ENCODE measurements at regions not wholly inside any gene's neighbourhood (a gene's known extent, or its start where the extent isn't known, plus 50 kb on each side); places are given as distances from the start of the nearest gene placed in this dataset.
A peak's percentile ranks its signal among the peaks of the same experiment; 100 is the strongest.

DNA sequence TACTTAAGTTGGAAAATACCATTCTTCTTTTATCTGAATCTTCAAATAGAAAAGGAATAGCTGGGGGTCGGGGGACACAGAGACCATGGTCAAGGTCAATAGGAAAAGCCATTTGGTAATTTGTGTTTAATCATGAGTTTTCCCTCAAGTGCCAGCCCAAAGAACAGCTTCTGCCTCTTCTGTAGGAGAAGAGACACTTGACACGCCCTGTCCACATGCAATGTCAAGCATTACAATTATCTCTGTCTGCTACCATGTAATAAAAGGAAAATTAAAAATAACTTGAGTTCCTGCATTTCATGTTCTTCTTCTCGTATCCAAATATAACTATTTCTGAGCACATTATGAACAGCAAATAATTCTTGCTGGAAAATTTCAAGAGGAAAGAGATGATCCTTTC lies 241.7 kb downstream of the IPMK start:
- no peaks in the 10 kb centered on the region for H3K79me2 ChIP-seq
- H4K20me1 ChIP-seq (ENCODE audit: insufficient read depth, poor library complexity, severe bottlenecking) = no peaks in the 10 kb centered on the region
- H3K4me1 ChIP-seq (ENCODE audit: insufficient read depth) = peaks cover 13% of the 10 kb centered on the region
- TF ChIP-seq, protein P1, sequence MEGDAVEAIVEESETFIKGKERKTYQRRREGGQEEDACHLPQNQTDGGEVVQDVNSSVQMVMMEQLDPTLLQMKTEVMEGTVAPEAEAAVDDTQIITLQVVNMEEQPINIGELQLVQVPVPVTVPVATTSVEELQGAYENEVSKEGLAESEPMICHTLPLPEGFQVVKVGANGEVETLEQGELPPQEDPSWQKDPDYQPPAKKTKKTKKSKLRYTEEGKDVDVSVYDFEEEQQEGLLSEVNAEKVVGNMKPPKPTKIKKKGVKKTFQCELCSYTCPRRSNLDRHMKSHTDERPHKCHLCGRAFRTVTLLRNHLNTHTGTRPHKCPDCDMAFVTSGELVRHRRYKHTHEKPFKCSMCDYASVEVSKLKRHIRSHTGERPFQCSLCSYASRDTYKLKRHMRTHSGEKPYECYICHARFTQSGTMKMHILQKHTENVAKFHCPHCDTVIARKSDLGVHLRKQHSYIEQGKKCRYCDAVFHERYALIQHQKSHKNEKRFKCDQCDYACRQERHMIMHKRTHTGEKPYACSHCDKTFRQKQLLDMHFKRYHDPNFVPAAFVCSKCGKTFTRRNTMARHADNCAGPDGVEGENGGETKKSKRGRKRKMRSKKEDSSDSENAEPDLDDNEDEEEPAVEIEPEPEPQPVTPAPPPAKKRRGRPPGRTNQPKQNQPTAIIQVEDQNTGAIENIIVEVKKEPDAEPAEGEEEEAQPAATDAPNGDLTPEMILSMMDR (IDR thresholded peaks at IDR 0.05; ENCODE audit: poor library complexity) = no peak
- no peak for TF ChIP-seq EZH2 (IDR thresholded peaks at IDR 0.05; ENCODE audit: borderline replicate concordance)
- no peak for TF ChIP-seq EZH2phosphoT487 (IDR thresholded peaks at IDR 0.05; ENCODE audit: low read depth, severe bottlenecking, unreplicated experiment)
- DNase-seq (ENCODE audit: low spot score) = no peak
- H3K27ac ChIP-seq = no peak overlapping the region
- H3K9me2 ChIP-seq (replicated peaks; ENCODE audit: insufficient read depth) = no peaks in the 10 kb centered on the region
- no peaks in the 10 kb centered on the region for H3K27me3 ChIP-seq
- no peak overlapping the region for H2AFZ ChIP-seq
- WGBS (ENCODE audit: low lambda C conversion rate, missing lambda C conversion rate) = 86% methylated on average over 3 of the region's 3 CpGs
- H3K4me2 ChIP-seq = no peak overlapping the region
- H3K9me3 ChIP-seq (ENCODE audit: low read depth) = no peaks in the 10 kb centered on the region
- H3K36me3 ChIP-seq (replicated peaks; ENCODE audit: insufficient read depth, low read depth) = no peaks in the 10 kb centered on the region
- H3K4me3 ChIP-seq = no peak overlapping the region

GRCh38 chr10:58023341-58024073 lies 244.2 kb downstream of the IPMK start:
- H3K9me2 ChIP-seq (replicated peaks; ENCODE audit: insufficient read depth) = no peaks in the 10 kb centered on the region
- H3K4me1 ChIP-seq (ENCODE audit: insufficient read depth) = peaks cover 13% of the 10 kb centered on the region
- H3K27me3 ChIP-seq = no peaks in the 10 kb centered on the region
- peak overlapping the region; percentile 14 for H3K4me2 ChIP-seq
- peak; percentile 40 for DNase-seq (ENCODE audit: low spot score)
- H3K4me3 ChIP-seq = no peak overlapping the region
- H3K36me3 ChIP-seq (replicated peaks; ENCODE audit: insufficient read depth, low read depth) = no peaks in the 10 kb centered on the region
- peak overlapping the region; percentile 7 for H2AFZ ChIP-seq
- H3K79me2 ChIP-seq = no peaks in the 10 kb centered on the region
- no peaks in the 10 kb centered on the region for H4K20me1 ChIP-seq (ENCODE audit: insufficient read depth, poor library complexity, severe bottlenecking)
- WGBS (ENCODE audit: low lambda C conversion rate, missing lambda C conversion rate) = 20% methylated on average over 2 of the region's 2 CpGs
- no peak for TF ChIP-seq EZH2 (IDR thresholded peaks at IDR 0.05; ENCODE audit: borderline replicate concordance)
- no peak for TF ChIP-seq EZH2phosphoT487 (IDR thresholded peaks at IDR 0.05; ENCODE audit: low read depth, severe bottlenecking, unreplicated experiment)
- TF ChIP-seq, protein P1 (IDR thresholded peaks at IDR 0.05; ENCODE audit: poor library complexity) = no peak
- H3K27ac ChIP-seq = peak overlapping the region; percentile 70
- no peaks in the 10 kb centered on the region for H3K9me3 ChIP-seq (ENCODE audit: low read depth)

DNA sequence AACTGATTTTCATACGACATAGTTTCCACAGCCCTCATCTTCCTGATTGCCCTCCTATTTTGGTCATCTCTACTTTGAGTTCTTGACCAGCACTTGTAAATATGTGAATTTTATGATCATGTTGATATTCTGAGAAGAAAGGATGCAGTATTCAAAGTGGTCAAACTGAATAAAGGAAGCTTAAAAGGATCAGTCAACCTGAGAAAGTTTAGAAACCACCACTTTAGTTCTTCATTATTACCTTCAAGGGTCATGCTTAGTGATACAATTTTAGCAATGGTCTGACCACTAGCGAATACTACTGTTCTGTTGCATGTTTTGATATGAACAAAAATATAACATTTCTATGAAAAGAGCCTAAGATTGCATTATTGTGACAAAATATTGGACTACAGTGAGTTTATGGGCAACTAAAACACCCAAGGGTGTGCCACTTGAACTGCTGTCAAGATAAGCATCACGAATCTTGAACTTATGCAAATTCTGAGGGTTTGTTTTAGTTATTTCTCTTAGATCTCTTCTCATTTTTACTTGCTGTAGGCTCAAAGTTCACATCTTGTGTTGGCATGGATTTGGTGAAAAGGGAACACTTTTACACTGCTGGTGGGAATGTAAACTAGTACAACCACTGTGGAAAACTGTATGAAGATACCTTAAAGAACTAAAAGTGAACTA lies 247.7 kb downstream of the IPMK start:
- no peaks in the 10 kb centered on the region for H3K9me3 ChIP-seq (ENCODE audit: low read depth)
- no peak overlapping the region for H3K4me2 ChIP-seq
- no peaks in the 10 kb centered on the region for H3K27me3 ChIP-seq
- H3K4me1 ChIP-seq (ENCODE audit: insufficient read depth) = peaks cover 13% of the 10 kb centered on the region
- H3K9me2 ChIP-seq (replicated peaks; ENCODE audit: insufficient read depth) = no peaks in the 10 kb centered on the region
- WGBS (ENCODE audit: low lambda C conversion rate, missing lambda C conversion rate) = 88% methylated on average over 3 of the region's 3 CpGs
- no peaks in the 10 kb centered on the region for H3K79me2 ChIP-seq
- no peaks in the 10 kb centered on the region for H3K36me3 ChIP-seq (replicated peaks; ENCODE audit: insufficient read depth, low read depth)
- TF ChIP-seq, protein P1 (IDR thresholded peaks at IDR 0.05; ENCODE audit: poor library complexity) = no peak
- no peak overlapping the region for H3K4me3 ChIP-seq
- no peak overlapping the region for H2AFZ ChIP-seq
- H3K27ac ChIP-seq = no peak overlapping the region
- no peaks in the 10 kb centered on the region for H4K20me1 ChIP-seq (ENCODE audit: insufficient read depth, poor library complexity, severe bottlenecking)
- DNase-seq (ENCODE audit: low spot score) = no peak

Measured in hepatocyte (in vitro differentiated cells).